ENCODE measurements at regions not wholly inside any gene's neighbourhood (a gene's known extent, or its start where the extent isn't known, plus 50 kb on each side); places are given as distances from the start of the nearest gene placed in this dataset.

GRCh38 chr6:156163311-156163710 lies 613.9 kb upstream of the ARID1B start:
- DNase-seq: no peak
- Histone ChIP-seq H3K27me3 (ENCODE audit: control insufficient read depth in 3 of 3, insufficient read depth in 3 of 3, low read length in 2 of 3) (no peaks in the 10 kb centered on the region), H3K27ac (ENCODE audit: low read depth in 1 of 2, low read length in 1 of 2) (no peak overlapping the region), H3K4me3 (no peak overlapping the region), H3K9me3 (ENCODE audit: control insufficient read depth in 4 of 4, insufficient read depth in 3 of 4, low read length in 3 of 4) (no peaks in the 10 kb centered on the region), H3K9ac (ENCODE audit: insufficient read depth in 1 of 2, low read length in 2 of 2) (no peak overlapping the region), H3K4me1 (ENCODE audit: control insufficient read depth in 5 of 5, insufficient read depth in 5 of 5, low read length in 5 of 5) (peaks cover 0 to 28% (median 5%) of the 10 kb centered on the region in 5 donors), H3K36me3 (ENCODE audit: control insufficient read depth in 4 of 4, insufficient read depth in 4 of 4, low read length in 4 of 4) (no peaks in the 10 kb centered on the region)
- TF ChIP-seq CTCF (IDR thresholded peaks at IDR 0.05; ENCODE audit: control extremely low read depth, extremely low read depth): no peak
- 76 to 82% methylated on average over 2 of the region's 2 CpGs for WGBS, 2 donors
- ATAC-seq (ENCODE audit: insufficient read depth, low FRiP score): no peak

GRCh38 chr6:156161471-156161870 lies 615.7 kb upstream of the ARID1B start:
- H3K27ac ChIP-seq (ENCODE audit: low read depth in 1 of 2, low read length in 1 of 2): no peak overlapping the region
- DNase-seq: no peak
- 43 to 61% methylated on average over 3 of the region's 3 CpGs for WGBS, 2 donors
- TF ChIP-seq CTCF (IDR thresholded peaks at IDR 0.05; ENCODE audit: control extremely low read depth, extremely low read depth): no peak
- no peaks in the 10 kb centered on the region for H3K36me3 ChIP-seq (ENCODE audit: control insufficient read depth in 4 of 4, insufficient read depth in 4 of 4, low read length in 4 of 4)
- ATAC-seq (ENCODE audit: insufficient read depth, low FRiP score): no peak
- H3K9ac ChIP-seq (ENCODE audit: insufficient read depth in 1 of 2, low read length in 2 of 2): no peak overlapping the region
- no peak overlapping the region for H3K4me3 ChIP-seq
- no peaks in the 10 kb centered on the region for H3K27me3 ChIP-seq (ENCODE audit: control insufficient read depth in 3 of 3, insufficient read depth in 3 of 3, low read length in 2 of 3)
- H3K4me1 ChIP-seq (ENCODE audit: control insufficient read depth in 5 of 5, insufficient read depth in 5 of 5, low read length in 5 of 5): peaks cover 0 to 12% (median 0%) of the 10 kb centered on the region in 5 donors
- no peaks in the 10 kb centered on the region for H3K9me3 ChIP-seq (ENCODE audit: control insufficient read depth in 4 of 4, insufficient read depth in 3 of 4, low read length in 3 of 4)

DNA sequence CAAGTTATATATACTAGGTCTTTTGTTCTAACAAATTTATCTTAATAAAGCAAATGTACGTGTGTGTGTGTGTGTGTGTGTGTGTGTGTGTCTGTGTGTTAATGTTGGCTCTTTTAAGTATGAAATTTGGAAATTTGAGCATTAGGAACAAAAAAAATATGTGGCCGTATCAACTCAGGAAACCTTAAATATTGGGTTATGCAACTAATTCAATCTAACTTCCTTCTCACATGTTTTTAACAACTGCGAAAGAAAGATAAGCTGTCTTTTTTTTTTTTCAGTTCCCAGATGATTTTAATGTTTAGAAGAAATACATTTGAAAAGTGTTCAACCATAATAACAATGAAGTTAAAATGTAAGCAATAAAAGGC lies 616.4 kb upstream of the ARID1B start:
- no peak for TF ChIP-seq CTCF (IDR thresholded peaks at IDR 0.05; ENCODE audit: control extremely low read depth, extremely low read depth)

More for the DNA sequence above, 616.4 kb upstream of the ARID1B start:
- no peak overlapping the region for H3K27ac ChIP-seq (ENCODE audit: low read depth in 1 of 2, low read length in 1 of 2)
- no peak overlapping the region for H3K9ac ChIP-seq (ENCODE audit: insufficient read depth in 1 of 2, low read length in 2 of 2)
- no peak overlapping the region for H3K4me3 ChIP-seq
- H3K4me1 ChIP-seq (ENCODE audit: control insufficient read depth in 5 of 5, insufficient read depth in 5 of 5, low read length in 5 of 5): peaks cover 0 to 12% (median 0%) of the 10 kb centered on the region in 5 donors
- H3K36me3 ChIP-seq (ENCODE audit: control insufficient read depth in 4 of 4, insufficient read depth in 4 of 4, low read length in 4 of 4): no peaks in the 10 kb centered on the region
- H3K27me3 ChIP-seq (ENCODE audit: control insufficient read depth in 3 of 3, insufficient read depth in 3 of 3, low read length in 2 of 3): no peaks in the 10 kb centered on the region
- ATAC-seq (ENCODE audit: insufficient read depth, low FRiP score): no peak
- DNase-seq: no peak
- 11 to 41% methylated on average over 3 of the region's 3 CpGs for WGBS, 2 donors
- H3K9me3 ChIP-seq (ENCODE audit: control insufficient read depth in 4 of 4, insufficient read depth in 3 of 4, low read length in 3 of 4): no peaks in the 10 kb centered on the region
